DND-41 (cell line): ENCODE measurements at regions not wholly inside any gene's neighbourhood (a gene's known extent, or its start where the extent isn't known, plus 50 kb on each side); places are given as distances from the start of the nearest gene placed in this dataset.

Experiments used
- CTCF ChIP-seq: IDR thresholded peaks from 2 replicates; pipeline ENCODE4 v1.5.1; 2012; ENCODE audit warnings: borderline replicate concordance, low read length, moderate library complexity, mild to moderate bottlenecking; ENCODE audit not compliant: poor library complexity, severe bottlenecking; ENCODE audit errors: extremely low read depth
- EZH2 ChIP-seq: IDR thresholded peaks from 3 replicates; pipeline ENCODE4 v1.6.1; 2012; ENCODE audit warnings: borderline replicate concordance, low read depth, mild to moderate bottlenecking, moderate library complexity, low read length, inconsistent platforms; ENCODE audit not compliant: severe bottlenecking

- TF ChIP-seq CTCF = no peak
- no peak for TF ChIP-seq EZH2
These were observed 51.7 kb upstream of the COL13A1 start for GRCh38 chr10:69750011-69750373.
